ENCODE measurements at regions not wholly inside any gene's neighbourhood (a gene's known extent, or its start where the extent isn't known, plus 50 kb on each side); places are given as distances from the start of the nearest gene placed in this dataset.

DNA sequence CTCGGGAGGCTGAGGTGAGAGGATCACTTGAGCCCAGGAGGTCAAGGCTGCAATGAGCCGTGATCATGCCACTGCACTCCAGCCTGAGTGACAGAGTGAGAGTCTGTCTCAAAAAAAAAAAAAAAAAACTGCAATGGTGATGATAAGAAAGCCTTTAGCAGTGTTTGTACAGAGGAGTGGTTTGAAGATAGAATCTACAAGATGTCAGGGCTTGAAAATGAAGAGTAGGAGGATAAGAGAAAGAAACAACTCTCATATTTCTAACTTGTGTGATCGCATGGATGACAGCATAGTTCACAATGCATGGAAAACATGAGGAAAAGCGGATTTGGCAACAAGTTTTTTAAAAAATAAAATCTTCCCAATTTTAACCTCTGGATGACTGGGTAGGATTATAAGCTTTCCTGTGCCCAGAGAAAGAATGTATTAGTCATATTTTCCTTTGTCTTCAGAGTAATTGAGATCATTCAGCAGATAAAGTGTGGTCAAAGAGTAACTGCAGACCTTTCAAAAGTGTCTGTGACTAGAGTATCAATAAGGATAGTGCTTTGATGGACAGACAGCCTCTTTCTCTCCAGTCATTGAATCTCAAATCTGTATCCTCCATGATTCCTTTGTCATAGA is 328.1 kb downstream of the CASP12 start:
- no peak for DNase-seq
- intact Hi-C loops (cut with micrococcal nuclease), result no loop called here
- ATAC-seq, result no peak

DNA sequence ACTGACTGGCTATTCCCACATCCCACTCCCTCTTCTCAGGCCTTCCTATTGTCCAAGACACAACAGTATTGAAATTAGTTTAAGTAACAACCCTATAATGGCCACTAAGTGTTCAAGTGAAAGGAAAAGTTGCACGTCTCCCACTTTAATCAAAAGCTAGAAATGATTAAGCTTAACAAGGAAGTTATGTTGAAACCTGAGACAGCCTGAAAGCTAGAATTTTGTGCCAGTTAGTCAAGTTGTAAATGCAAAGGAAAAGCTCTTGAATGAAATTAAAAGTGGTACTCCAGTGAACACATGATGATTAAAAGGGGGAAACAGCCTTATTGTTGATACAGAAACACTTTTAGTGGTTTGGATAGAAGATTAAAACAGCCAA is 332.7 kb downstream of the CASP12 start:
- DNase-seq, result no peak
- no peak for ATAC-seq
- intact Hi-C loops (cut with micrococcal nuclease), result no loop called here

DNA sequence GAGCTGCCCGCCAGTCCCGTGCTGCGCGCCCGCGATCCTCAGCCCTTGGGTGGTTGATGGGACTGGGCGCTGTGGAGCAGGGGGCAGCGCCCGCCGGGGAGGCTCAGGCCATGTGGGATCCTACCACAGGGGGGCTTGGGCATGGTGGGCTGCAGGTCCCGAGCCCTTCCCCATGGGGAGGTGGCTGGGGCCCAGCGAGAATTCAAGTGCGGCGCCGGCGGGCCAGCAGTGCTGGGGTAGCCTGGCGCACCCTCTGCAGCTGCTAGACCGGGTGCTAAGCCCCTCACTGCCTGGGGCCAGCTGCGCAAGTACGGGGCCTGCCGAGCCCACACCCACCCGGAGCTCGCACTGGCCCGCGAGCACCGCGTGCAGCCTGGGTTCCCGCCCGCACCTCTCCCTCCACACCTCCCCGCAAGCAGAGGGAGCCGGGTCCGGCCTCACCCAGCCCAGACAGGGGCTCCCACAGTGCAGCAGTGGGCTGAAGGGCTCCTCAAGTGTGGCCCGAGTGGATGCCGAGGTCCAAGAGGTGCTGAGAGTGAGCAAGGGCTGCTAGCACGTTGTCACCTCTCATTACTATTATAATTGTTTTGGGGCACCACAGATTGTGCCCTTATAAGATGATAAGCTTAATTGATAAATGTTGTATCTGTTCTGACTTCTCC is 333.2 kb downstream of the CASP12 start:
- no peak for DNase-seq
- ATAC-seq, result no peak
- intact Hi-C loops (cut with micrococcal nuclease), result no loop called here

DNA sequence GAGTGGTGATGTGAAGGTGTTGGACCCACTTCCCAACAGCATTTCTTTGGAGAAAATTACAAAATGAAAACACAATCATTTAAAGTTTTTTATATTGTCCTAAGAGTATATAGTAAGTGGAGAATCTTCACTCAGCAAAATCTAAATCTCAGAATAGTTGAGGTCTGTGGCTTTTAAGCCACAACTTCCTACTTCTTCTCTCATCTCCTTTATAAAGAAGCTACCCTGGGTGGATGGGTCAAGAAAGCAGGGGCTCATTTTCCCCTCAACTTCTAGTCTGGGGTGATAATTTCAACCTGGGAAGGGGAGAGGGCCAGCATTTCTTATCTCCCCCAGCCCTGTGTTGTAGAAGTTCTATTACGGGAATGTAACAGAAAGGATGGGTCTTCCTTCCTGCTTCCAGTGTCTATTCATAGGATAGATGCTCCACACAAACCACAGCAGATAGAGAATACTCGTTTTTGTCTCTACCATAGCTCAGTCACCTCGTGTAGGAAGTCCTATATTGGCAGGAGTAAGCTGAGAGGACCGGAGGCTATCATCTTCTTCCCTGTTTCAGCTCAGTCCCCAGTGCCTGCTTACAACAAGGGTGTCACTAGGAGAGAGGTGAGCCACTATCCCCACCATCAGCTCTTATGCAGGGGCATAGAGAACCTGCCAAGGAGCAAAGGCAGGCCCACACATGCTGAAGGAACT is 341.5 kb downstream of the CASP12 start:
- no peak for ATAC-seq
- intact Hi-C loops (cut with micrococcal nuclease), result no loop called here
- DNase-seq, result no peak

DNA sequence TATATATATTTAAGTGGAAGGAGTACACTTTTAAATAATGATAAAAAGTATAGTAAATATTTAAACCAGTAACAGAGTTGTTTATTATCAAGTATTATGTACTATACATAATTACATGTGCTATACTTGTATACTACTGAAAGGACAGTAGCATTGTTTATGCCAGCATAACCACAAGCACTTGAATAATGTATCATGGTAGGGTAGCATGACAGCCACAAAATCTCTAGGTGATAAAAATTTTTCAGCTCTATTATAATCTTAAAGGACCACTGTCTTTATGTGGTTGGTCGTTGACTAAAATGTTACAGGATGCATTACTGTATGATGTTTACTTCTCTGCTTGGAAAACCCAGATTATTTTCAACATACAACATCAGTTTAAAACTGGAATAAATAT is 349.2 kb downstream of the CASP12 start:
- intact Hi-C loops (cut with micrococcal nuclease), result no loop called here
- DNase-seq, result no peak
- no peak for ATAC-seq

DNA sequence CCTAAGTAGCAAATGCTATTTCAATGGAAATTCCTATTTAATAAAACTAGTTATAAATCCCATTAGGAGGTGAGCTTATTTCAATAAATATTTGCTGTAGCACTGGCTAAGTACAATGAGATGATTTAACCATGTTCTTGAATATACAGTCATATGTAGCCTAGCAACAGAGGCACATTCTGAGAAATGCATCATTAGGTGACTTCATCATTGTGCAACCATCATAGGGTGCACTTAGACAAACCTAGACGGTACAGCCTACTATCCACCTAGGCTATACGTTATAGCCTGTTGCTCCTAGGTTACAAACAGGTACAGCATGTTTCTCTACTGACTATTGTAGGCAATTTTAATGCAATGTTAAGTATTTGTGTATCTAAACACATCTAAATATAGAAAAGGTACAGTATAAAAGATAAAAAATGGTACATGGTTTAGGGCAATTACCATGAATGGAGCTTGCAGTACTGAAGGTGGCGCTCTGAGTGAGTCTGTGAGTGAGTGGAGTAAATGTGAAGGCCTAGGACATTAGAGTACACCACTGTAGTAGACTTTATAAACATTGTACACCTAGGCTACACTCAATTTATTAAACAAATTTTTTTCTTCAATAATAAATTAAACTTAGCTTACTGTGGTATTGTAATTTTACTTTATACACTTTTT is 350.1 kb downstream of the CASP12 start:
- intact Hi-C loops (cut with micrococcal nuclease), result no loop called here
- DNase-seq (no peak), ATAC-seq (no peak)

DNA sequence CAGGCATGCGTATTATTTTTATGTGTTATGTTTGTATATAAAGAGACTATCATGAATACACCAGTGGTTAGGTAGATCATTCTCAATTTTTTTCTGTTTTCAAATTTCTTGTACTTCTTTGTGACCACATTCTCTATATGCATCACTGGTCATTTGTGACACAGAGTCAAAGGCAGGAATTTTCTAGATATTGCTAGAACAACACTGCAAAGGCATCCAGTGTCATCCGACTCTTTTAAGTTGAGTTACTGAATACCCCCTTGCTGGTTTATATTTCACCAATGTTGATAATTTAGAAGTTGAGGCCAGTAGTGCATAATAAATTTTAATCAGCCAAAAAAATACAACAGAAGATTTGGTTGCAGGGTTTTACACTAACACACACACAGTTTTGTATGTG is 351.8 kb downstream of the CASP12 start:
- ATAC-seq (no peak), DNase-seq (no peak)
- intact Hi-C loops (cut with micrococcal nuclease), result no loop called here

DNA sequence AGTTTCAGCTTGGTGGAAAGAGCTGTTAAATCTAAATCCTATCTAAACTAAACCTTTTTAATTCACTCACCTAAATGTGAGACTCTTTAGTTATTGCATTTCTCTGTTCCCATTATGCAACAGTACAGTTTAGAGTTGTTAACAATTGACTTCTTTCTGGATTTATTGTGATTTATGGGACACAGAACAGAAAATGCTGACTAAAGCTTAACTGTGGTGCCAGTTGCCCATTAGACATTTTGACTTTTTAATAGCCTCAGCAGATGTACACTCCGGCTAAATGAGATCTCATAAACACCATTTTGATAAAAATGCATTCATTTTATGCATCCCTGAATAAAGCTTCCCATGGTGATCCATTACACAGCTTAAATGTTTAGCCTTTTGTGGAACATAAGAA is 356.6 kb downstream of the CASP12 start:
- ATAC-seq, result no peak
- intact Hi-C loops (cut with micrococcal nuclease), result no loop called here

DNA sequence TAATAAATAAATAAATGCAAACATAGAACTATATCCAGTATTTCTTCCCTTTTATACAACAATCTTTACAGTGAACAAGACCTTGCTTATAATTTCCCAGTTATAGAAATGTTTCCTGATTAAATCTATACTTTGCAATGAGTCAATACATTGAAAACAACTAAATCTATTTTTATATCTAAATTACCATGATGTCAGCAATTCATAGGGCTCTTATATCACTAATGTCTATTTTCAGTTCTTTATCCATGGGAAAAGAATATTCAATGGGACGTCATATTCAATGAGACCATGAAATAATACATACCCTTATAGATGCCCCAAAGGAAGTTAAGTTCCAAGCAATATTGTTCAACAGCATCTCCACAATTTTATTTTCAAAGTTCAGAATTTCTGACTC is 359.9 kb downstream of the CASP12 start:
- DNase-seq (no peak), ATAC-seq (no peak)
- intact Hi-C loops (cut with micrococcal nuclease), result no loop called here

More for the DNA sequence above, 356.6 kb downstream of the CASP12 start:
- DNase-seq, result no peak

DNA sequence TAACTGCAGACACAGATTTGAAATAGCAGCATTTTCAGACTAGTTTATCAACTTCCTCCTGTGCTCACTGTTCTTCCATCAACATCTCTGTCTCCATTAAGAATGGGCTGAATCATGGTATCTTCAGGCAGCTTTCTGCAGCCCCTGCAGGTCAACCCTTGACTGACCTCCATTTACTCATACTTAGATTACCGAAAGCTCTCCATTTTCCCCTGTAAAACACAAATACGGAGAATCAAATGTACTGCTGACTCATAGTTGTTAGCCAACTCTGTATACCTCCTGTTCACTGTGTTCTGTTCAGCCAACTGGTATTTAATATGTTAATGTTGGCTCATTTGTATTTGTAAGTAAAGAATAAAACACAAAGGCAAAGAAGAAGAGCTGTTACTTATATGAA is 364.0 kb downstream of the CASP12 start:
- intact Hi-C loops (cut with micrococcal nuclease), result no loop called here
- ATAC-seq (no peak), DNase-seq (no peak)

DNA sequence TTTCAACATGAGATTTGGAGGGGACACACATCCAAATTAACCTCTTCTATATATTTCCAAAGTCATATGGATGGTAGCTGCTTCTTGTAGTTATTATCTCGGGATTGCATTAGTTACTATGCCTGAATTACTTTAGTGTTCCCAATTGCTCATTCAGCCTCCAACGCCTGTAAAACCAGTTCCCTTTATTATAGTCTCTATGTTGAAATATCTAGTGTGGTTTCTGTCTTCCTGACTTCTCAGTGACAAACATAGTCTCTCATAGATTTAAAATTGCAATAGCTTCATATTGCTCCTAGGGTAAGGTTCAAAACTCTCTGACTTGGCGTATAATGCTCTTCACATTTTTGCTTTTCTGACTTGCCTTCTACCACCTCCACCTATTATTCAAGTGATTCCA is 366.4 kb downstream of the CASP12 start:
- no peak for DNase-seq
- ATAC-seq, result no peak
- intact Hi-C loops (cut with micrococcal nuclease), result no loop called here

DNA sequence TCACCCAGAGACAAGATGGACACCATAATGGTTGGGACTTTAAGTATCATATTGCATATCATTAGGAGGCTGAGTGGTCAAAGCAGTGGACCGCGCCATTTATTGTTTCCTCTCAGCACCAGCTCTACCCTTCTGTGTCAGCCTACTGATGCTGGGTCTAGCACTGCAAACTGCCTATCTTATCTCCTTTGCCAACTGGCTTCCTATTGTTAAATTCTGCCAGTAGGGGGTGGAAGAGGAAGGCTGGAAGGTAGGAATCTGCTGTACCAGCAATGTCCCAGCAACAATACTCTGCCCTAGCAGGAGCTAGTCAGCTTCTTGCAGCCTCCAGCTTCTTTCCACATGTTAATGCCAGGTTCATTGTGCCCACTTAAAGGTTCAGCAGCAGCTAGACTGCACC is 367.1 kb upstream of the PDGFD start:
- intact Hi-C loops (cut with micrococcal nuclease), result no loop called here
- ATAC-seq (no peak), DNase-seq (no peak)

DNA sequence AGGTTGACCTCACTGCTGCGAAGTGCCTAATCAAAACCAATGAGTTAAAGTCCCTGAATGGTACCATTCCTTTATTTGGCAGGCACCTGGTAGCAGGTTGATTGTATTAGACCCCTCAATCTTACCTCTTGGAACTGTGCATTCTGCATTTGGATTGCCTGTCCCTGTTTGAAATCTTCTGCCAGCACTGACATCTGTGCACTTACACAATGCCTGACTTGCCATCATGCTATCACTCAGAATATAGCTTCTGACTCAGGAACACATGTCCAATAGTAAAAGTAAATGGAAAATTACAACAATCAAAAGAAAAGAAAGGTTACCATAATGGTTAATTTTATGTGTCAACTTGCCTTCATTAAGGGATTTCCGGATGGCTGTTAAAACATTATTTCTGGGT is 366.0 kb upstream of the PDGFD start:
- no peak for DNase-seq

DNA sequence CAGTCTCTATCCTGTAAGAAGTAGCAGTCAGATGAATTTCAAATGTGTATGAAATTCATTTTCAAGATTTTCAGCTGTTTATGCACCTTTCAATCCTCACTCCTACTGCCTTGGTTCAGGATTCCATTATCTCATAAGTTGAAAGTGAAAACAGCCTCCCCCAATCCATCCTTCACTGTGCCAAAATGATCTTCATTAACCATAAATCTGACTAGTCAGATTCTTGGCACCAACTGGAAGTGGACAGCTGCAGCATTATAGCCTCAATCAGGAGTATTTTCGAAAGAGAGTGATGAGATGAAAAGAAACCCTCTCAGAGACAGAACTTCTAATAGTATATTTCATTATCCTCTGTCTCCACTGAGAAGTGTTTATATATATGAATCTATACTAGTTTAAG is 365.3 kb upstream of the PDGFD start:
- intact Hi-C loops (cut with micrococcal nuclease), result no loop called here
- no peak for DNase-seq
- no peak for ATAC-seq

More for the DNA sequence above, 366.0 kb upstream of the PDGFD start:
- intact Hi-C loops (cut with micrococcal nuclease), result no loop called here
- no peak for ATAC-seq

DNA sequence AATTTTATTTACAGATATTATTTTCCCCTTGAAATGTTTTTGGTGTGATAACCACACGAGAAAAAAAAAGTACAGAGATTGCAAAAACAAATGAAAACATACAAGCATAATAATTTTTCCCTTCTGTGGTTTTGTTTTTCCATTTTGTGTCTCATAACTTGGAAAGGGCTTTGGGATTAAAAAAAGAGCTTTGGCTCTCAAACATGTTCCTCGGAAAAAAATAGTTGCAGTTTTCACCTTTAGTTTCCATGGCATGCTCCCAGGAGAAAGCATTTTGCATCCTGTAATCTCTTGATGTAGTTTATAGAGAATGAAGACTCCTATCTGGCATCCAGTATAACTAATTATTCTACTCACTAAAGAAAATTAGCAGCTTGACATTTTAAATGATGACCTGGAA is 362.1 kb upstream of the PDGFD start:
- DNase-seq (no peak), ATAC-seq (no peak)
- intact Hi-C loops (cut with micrococcal nuclease), result no loop called here

DNA sequence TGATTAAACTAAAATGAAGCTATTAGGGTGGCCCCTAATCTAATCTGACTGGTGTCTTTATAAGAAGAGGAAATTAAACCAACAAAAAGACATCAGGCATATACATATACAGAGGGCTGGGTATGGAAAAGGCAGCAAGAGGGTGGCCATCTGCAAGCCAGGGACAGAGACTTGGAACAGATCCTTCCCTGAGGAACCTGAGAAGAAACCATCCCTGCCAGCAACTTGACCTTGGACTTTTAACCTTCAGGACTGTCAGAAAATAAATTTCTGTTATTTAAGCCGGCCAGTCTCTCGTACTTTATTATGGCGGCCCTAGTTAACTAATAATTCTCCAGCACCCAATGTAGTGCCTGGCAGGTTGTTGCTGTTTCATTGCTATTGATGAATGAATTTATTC is 361.5 kb upstream of the PDGFD start:
- DNase-seq (no peak), ATAC-seq (no peak)
- intact Hi-C loops (cut with micrococcal nuclease), result no loop called here

DNA sequence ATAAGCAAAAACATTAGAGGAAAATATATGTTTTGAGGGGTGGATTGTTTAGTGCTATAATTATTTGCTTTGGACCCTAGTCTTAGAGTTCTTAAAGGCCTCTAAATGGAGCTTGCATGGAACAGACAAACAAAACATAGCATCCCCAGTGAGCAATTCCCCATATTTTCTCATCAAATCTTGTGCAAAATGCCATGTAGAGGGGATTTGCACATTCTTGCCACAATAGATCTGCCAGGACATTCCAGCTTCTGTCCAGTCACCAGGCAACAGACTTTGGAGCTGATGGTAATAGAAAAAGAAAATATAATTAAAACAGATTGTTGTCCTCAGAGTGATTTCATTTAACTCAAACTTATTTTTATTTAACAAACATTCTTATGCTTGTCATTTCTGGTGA is 360.3 kb upstream of the PDGFD start:
- DNase-seq (no peak), ATAC-seq (no peak)
- intact Hi-C loops (cut with micrococcal nuclease), result no loop called here

DNA sequence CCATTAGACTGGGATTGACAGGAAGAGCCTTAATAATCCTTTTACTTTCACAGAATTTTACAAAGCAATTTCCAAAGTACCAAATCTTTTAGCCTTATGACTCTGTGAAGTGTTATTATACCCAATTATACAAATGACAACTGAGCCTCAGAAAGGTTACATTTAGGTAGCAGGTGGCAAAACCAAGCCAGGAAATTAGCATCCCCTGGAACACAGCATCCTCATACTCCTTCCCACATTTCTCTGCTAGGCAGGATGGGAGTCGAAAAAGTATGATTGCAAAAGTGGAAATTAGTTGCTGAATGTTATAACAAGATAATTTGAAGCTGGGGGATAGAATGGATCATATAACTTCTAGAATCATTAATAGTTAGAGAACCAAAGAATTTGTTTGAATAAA is 359.7 kb upstream of the PDGFD start:
- no peak for DNase-seq
- intact Hi-C loops (cut with micrococcal nuclease), result no loop called here
- ATAC-seq, result no peak

DNA sequence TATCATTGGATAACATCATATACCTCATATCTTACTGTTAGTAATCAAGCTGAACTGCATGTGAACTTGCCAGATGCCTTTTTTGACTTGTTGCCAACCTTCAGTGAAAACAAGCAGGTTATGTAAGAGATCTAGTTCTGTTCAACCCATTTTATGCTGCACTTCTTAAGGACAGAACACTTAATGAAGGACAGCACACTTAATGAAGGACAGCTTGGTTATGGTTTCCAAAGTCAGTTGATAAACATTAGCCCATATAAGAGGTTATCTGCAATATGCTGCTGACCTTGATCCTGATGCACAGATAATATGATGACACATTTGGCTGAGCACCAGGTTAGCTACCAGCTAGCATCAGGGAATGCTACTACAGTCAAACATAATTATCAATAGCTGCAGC is 358.7 kb upstream of the PDGFD start:
- intact Hi-C loops (cut with micrococcal nuclease), result no loop called here

DNA sequence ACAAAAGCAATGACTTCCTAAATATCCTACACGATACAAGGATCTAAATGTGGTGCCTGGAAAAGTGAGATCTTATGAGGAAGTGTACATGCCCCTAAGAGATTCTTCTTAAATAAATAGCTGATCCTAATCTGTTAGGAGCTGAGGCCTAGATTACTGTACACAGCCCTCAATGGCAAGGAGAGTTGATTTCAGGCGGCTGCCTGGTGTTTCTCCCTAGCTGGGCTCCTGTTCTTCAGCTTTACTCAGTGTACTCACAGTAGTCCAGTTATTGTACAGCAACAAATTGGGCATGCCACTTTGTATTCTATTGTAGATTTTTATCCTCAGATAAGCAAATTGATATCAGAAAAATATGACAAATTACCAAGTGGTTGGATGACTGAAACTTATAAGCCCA is 358.2 kb upstream of the PDGFD start:
- intact Hi-C loops (cut with micrococcal nuclease), result no loop called here
- ATAC-seq (no peak), DNase-seq (no peak)

More for the DNA sequence above, 358.7 kb upstream of the PDGFD start:
- DNase-seq (no peak), ATAC-seq (peak; percentile 54)

Data from left ventricle myocardium superior (tissue), 1 donor.